K562 (cell line): ENCODE measurements at regions not wholly inside any gene's neighbourhood (a gene's known extent, or its start where the extent isn't known, plus 50 kb on each side); places are given as distances from the start of the nearest gene placed in this dataset.

ENCODE experiments used
- ATAC-seq: fragments of 200-7000 bp; cut with Tn5 transposase; 3 replicates; pipeline ENCODE4 v1.9.1; 2020; ENCODE audit warnings: moderate library complexity
- BruUV-seq: library from RNA; stranded (reverse); fragments of 400-500 nt; replicated peaks from 2 replicates; lab custom pipeline; 2021; lab: Mats Ljungman, UMichigan
- CTCF ChIA-PET: fragments of 300-600 bp; formaldehyde crosslinking; extraction: SDS; loops from one replicate; lab custom pipeline; 2021; ENCODE audit warnings: low intra/inter-chr PET ratio; lab: Yijun Ruan, JAX
- POLR2A ChIA-PET: fragments of 300-600, 350-650 bp; sonication (Branson Sonifier 250); formaldehyde crosslinking; extraction: SDS; loops from one replicate; lab custom pipeline; 2021; ENCODE audit warnings: antibody characterized with exemption, inconsistent platforms; lab: Yijun Ruan, JAX
- DNase-seq, 4 experiments: peaks; one replicate each; pipeline versions ENCODE4 v3.0.0 to v3.0.0-alpha.2; 2011 to 2018; ENCODE audit warnings: low spot score in 3 of 4, mixed read lengths in 3 of 4; ENCODE audit errors: extremely low read depth in 1 of 4
- FAIRE-seq: peaks from 2 replicates; lab custom pipeline; 2011; peaks lifted over from hg19 to GRCh38; lab: Jason Lieb, UNC
- H2AFZ ChIP-seq: 2 replicates; pipeline ENCODE4 v1.6.0; 2011; ENCODE audit warnings: low read depth, low read length, control low read depth, inconsistent platforms
- H3K27ac ChIP-seq: fragments of 200-600 bp; 3 replicates; pipeline ENCODE4 v1.8.0; 2011; ENCODE audit warnings: low read depth, mild to moderate bottlenecking, control low read depth, inconsistent platforms, low read length, moderate library complexity, mixed read lengths; ENCODE audit errors: extremely low read depth
- H3K27me3 ChIP-seq, 2 experiments: fragments of 300-600 bp in 1 of 2; 2 replicates in 1 of 2; 3 replicates in 1 of 2; pipeline versions ENCODE4 v1.6.0 to v1.8.0; 2011; ENCODE audit warnings: inconsistent platforms in 2 of 2, low read length in 2 of 2, mild to moderate bottlenecking in 1 of 2, mixed read lengths in 1 of 2, moderate library complexity in 1 of 2; ENCODE audit not compliant: control insufficient read depth in 2 of 2, insufficient read depth in 2 of 2
- H3K36me3 ChIP-seq: fragments of 300-600 bp; 3 replicates; pipeline ENCODE4 v1.8.0; 2011; ENCODE audit warnings: mild to moderate bottlenecking, low read length, inconsistent platforms; ENCODE audit not compliant: control insufficient read depth, insufficient read depth
- H3K4me1 ChIP-seq, 2 experiments: fragments of 200-600 bp in 1 of 2; replicated peaks in 1 of 2; 2 replicates in 1 of 2; 3 replicates in 1 of 2; pipeline versions ENCODE4 v1.5.1 to v1.8.0; 2011; ENCODE audit warnings: inconsistent platforms in 2 of 2, low read length in 2 of 2, mild to moderate bottlenecking in 1 of 2, mixed read lengths in 1 of 2, moderate library complexity in 1 of 2; ENCODE audit not compliant: control insufficient read depth in 2 of 2, insufficient read depth in 2 of 2
- H3K4me2 ChIP-seq: 2 replicates; pipeline ENCODE4 v1.6.1; 2011; ENCODE audit warnings: low read length, control low read depth, inconsistent platforms, mixed read lengths; ENCODE audit not compliant: insufficient read depth
- H3K4me3 ChIP-seq: fragments of 200-600 bp; sonication (generic), shearing (Covaris generic); 2 replicates; pipeline ENCODE4 v1.5.1; 2016; ENCODE audit warnings: control low read depth, inconsistent platforms
- H3K79me2 ChIP-seq: fragments of 200-600 bp; 3 replicates; pipeline ENCODE4 v1.8.0; 2011; ENCODE audit warnings: low read length, inconsistent platforms; ENCODE audit not compliant: control insufficient read depth, insufficient read depth
- H3K9ac ChIP-seq, 2 experiments: 2 replicates each; pipeline versions ENCODE4 v1.6.0 to v1.6.1; 2011; ENCODE audit warnings: low read depth in 2 of 2, low read length in 2 of 2, control low read depth in 1 of 2, inconsistent platforms in 1 of 2, mild to moderate bottlenecking in 1 of 2, mixed read lengths in 1 of 2; ENCODE audit not compliant: insufficient read depth in 1 of 2
- H3K9me1 ChIP-seq: one replicate; pipeline ENCODE4 v1.6.0; 2011; ENCODE audit warnings: inconsistent platforms, mild to moderate bottlenecking, low read length, moderate library complexity; ENCODE audit not compliant: control insufficient read depth, insufficient read depth
- H3K9me3 ChIP-seq: replicated peaks from 2 replicates; pipeline ENCODE4 v1.5.1; 2011; ENCODE audit warnings: low read depth, low read length, inconsistent platforms; ENCODE audit not compliant: control insufficient read depth, insufficient read depth
- H4K20me1 ChIP-seq: replicated peaks from 2 replicates; pipeline ENCODE4 v1.6.1; 2011; ENCODE audit warnings: low read length, inconsistent platforms, mixed read lengths; ENCODE audit not compliant: control insufficient read depth, insufficient read depth
- ATF1 ChIP-seq, 2 experiments: fragments of 450-650 bp in 1 of 2; IDR thresholded peaks; 2 replicates each; pipeline ENCODE4 v1.6.1; 2016; ENCODE audit warnings: missing compliant biosample characterization in 1 of 2, missing genetic modification characterization in 1 of 2
- CXXC5 ChIP-seq: fragments of 250-450 bp; sonication (Bioruptor Pico); IDR thresholded peaks from 2 replicates; pipeline ENCODE4 v1.8.0; 2022; ENCODE audit warnings: inconsistent platforms, mild to moderate bottlenecking, moderate library complexity
- ESRRB ChIP-seq: fragments of 250-450 bp; sonication (Bioruptor Pico); IDR thresholded peaks from 2 replicates; pipeline ENCODE4 v1.5.0; 2020; ENCODE audit warnings: mild to moderate bottlenecking, moderate library complexity, borderline replicate concordance
- ETV5 ChIP-seq: sonication (generic); formaldehyde crosslinking; IDR thresholded peaks from 2 replicates; pipeline ENCODE4 v1.4.0; 2020; ENCODE audit warnings: low read depth, mild to moderate bottlenecking, missing genetic modification reagents
- GABPB2 ChIP-seq: fragments of 250-450 bp; sonication (Bioruptor Pico); conservative IDR thresholded peaks from 2 replicates; pipeline ENCODE4 v1.5.1; 2021; ENCODE audit warnings: mild to moderate bottlenecking
- HCFC1 ChIP-seq: IDR thresholded peaks from 2 replicates; pipeline ENCODE4 v1.6.1; 2012; ENCODE audit warnings: low read depth, low read length, improper control_type of control experiment
- PHB ChIP-seq: fragments of 250-450 bp; sonication (Bioruptor Pico); IDR thresholded peaks from 2 replicates; pipeline ENCODE4 v1.5.0; 2021
- POLR2A ChIP-seq: fragments of 450-650 bp; conservative IDR thresholded peaks from 2 replicates; pipeline ENCODE4 v1.6.1; 2016
- PRPF4 ChIP-seq: fragments of 200-400 bp; formaldehyde crosslinking; IDR thresholded peaks from one replicate; pipeline ENCODE4 v1.6.1; 2017; ENCODE audit warnings: low read length, low read depth, mild to moderate bottlenecking; ENCODE audit not compliant: insufficient read depth, poor library complexity, severe bottlenecking
- RFX1 ChIP-seq: fragments of 450-650 bp; IDR thresholded peaks from 2 replicates; pipeline ENCODE4 v1.6.1; 2016; ENCODE audit warnings: mild to moderate bottlenecking, moderate library complexity
- TCFL5 ChIP-seq: fragments of 250-450 bp; sonication (Bioruptor Pico); conservative IDR thresholded peaks from 2 replicates; pipeline ENCODE4 v1.6.1; 2021; ENCODE audit warnings: mild to moderate bottlenecking, moderate library complexity, matching md5 sums
- YY1 ChIP-seq, 3 experiments: IDR thresholded peaks; 2 replicates each; pipeline ENCODE4 v1.6.1; 2011; ENCODE audit warnings: low read length in 2 of 3, mild to moderate bottlenecking in 2 of 3, moderate library complexity in 2 of 3, borderline replicate concordance in 1 of 3, control low read depth in 1 of 3, low read depth in 1 of 3; ENCODE audit not compliant: insufficient read depth in 3 of 3, insufficient replicate concordance in 2 of 3, control insufficient read depth in 1 of 3, insufficient read length in 1 of 3; ENCODE audit errors: extremely low read depth in 1 of 3
- ZNF197 ChIP-seq: fragments of 200-800 bp; sonication (Bioruptor generic); IDR thresholded peaks from 2 replicates; pipeline ENCODE4 v1.6.1; 2016; ENCODE audit warnings: low read depth, missing genetic modification characterization, missing compliant biosample characterization
- ZNF75A ChIP-seq: fragments of 450-650 bp; formaldehyde crosslinking; IDR thresholded peaks from 2 replicates; pipeline ENCODE4 v1.4.0; 2020; ENCODE audit warnings: mild to moderate bottlenecking
- WGBS: fragments of 100-300 bp; shearing (Covaris generic); methylation state at CpG from one replicate; pipeline ENCODE4 v1.1.6; 2016; ENCODE audit warnings: low coverage, mixed read lengths; ENCODE audit not compliant: insufficient coverage; ENCODE audit errors: missing lambda C conversion rate; 5-methylcytosine and 5-hydroxymethylcytosine counted together
- in situ Hi-C: fragments of 300-500 bp; cut with MboI; formaldehyde crosslinking; loops from 4 replicates; pipeline ENCODE4 v1.15.0; 2018; ENCODE audit warnings: inconsistent platforms, mixed read lengths
- intact Hi-C: fragments of 100-400 bp; cut with micrococcal nuclease; formaldehyde crosslinking; loops from 2 replicates; pipeline ENCODE4 v1.14.2; 2022
- TF ChIP-seq, protein P1 (sequence below): sonication (generic); formaldehyde crosslinking; IDR thresholded peaks from 2 replicates; pipeline ENCODE4 v1.4.0; 2020; ENCODE audit warnings: mild to moderate bottlenecking, missing genetic modification reagents

DNA sequence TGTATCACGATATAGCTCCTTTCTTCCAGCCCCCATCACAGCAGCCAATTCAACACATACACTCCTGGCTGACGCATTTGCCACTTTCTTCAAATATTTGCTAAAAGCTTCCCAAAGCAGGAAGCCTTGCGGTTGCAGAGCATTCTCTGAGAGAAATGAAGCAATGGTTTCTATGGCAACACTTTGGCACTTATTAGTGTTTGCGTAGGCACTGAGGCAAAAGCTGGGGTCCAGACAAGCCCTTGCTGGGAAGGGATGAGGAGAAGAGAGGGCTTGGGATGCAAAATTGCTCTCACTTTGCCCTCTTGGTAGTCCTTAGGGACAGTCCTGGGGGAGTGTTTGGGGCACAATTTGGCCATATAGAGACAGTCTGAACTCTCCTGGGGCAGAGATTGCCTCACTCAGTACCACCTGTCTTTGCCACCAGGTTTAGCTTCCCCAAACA lies 55.0 kb upstream of the PAK3 start:
- CTCF ChIA-PET, result no interaction called here
- POLR2A ChIA-PET, result no interaction called here
- WGBS, result 7% methylated on average over 4 of the region's 4 CpGs

DNA sequence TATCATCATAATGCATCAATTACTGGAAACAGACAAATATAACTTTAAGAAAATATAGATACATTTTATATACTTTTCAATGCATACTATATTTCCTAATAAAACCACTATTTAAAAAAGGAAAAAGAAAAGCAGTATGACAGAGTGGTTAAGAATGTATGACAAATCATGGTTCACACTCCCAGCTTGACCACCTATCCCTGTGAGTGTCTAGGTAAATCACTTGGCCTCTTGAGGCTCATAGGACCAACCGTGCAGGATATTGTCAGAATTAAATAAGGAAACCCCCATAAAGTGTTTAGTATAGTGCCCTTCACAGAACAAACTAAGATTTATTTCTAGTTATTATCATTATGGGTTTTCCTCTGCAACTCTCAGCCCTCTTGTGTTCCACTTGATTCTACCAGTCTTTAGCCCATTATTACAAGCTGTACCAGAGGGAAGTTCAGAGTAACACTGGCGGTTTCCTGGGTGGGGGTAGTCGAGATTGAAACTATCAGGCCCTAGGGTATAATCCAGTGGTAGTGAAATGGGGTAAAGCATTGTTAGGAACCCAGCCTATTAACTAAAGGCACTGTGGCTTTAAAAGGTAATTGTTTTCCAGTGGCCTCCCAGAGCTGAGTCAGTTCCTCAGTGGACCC lies 55.5 kb upstream of the PAK3 start:
- Histone ChIP-seq H3K4me1 (no peaks in the 10 kb centered on the region), H2AFZ (no peak overlapping the region), H3K4me3 (no peak overlapping the region), H3K4me2 (no peak overlapping the region), H3K27me3 (no peaks in the 10 kb centered on the region), H3K27ac (no peak overlapping the region), H3K79me2 (no peaks in the 10 kb centered on the region), H4K20me1 (no peaks in the 10 kb centered on the region), H3K9me3 (no peaks in the 10 kb centered on the region), H3K9me1 (no peaks in the 10 kb centered on the region), H3K9ac (no peak overlapping the region), H3K36me3 (no peaks in the 10 kb centered on the region)
- no TSS peak for BruUV-seq
- no peak for ATAC-seq
- FAIRE-seq, result no peak
- WGBS, result 0% methylated on average over 3 of the region's 3 CpGs
- ChIA-PET CTCF (no interaction called here), POLR2A (no interaction called here)
- no peak for DNase-seq
- in situ Hi-C loops (no loop called here), intact Hi-C loops (no loop called here)
- TF ChIP-seq, protein P1, sequence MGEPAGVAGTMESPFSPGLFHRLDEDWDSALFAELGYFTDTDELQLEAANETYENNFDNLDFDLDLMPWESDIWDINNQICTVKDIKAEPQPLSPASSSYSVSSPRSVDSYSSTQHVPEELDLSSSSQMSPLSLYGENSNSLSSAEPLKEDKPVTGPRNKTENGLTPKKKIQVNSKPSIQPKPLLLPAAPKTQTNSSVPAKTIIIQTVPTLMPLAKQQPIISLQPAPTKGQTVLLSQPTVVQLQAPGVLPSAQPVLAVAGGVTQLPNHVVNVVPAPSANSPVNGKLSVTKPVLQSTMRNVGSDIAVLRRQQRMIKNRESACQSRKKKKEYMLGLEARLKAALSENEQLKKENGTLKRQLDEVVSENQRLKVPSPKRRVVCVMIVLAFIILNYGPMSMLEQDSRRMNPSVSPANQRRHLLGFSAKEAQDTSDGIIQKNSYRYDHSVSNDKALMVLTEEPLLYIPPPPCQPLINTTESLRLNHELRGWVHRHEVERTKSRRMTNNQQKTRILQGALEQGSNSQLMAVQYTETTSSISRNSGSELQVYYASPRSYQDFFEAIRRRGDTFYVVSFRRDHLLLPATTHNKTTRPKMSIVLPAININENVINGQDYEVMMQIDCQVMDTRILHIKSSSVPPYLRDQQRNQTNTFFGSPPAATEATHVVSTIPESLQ (CRISPR knock-in tag), result no peak
- TF ChIP-seq GABPB2 (CRISPR knock-in tag), result no peak
- TF ChIP-seq HCFC1, result no peak
- TF ChIP-seq ZNF197 (CRISPR knock-in tag), result no peak
- no peak for TF ChIP-seq POLR2A
- TF ChIP-seq CXXC5 (CRISPR knock-in tag), result no peak
- TF ChIP-seq ATF1 (CRISPR knock-in tag; IDR thresholded peaks at IDR 0.05), result no peak
- no peak for TF ChIP-seq ATF1 (tag; IDR thresholded peaks at IDR 0.05)
- no peak for TF ChIP-seq ESRRB (CRISPR knock-in tag)
- no peak for TF ChIP-seq YY1 (IDR thresholded peaks at IDR 0.05; ENCODE audit: borderline replicate concordance in 1 of 3, control insufficient read depth in 1 of 3, extremely low read depth in 1 of 3, insufficient read depth in 3 of 3, insufficient read length in 1 of 3, insufficient replicate concordance in 2 of 3, low read depth in 1 of 3, low read length in 2 of 3)
- TF ChIP-seq PRPF4, result no peak
- no peak for TF ChIP-seq PHB (CRISPR knock-in tag)
- no peak for TF ChIP-seq TCFL5 (CRISPR knock-in tag)
- TF ChIP-seq ETV5 (CRISPR knock-in tag), result no peak

More for the DNA sequence above, 55.0 kb upstream of the PAK3 start:
- BruUV-seq, result no TSS peak
- DNase-seq (no peak), ATAC-seq (no peak), FAIRE-seq (no peak)
- Histone ChIP-seq H3K79me2 (no peaks in the 10 kb centered on the region), H3K4me1 (no peaks in the 10 kb centered on the region), H3K4me2 (no peak overlapping the region), H3K27me3 (no peaks in the 10 kb centered on the region), H3K36me3 (no peaks in the 10 kb centered on the region), H2AFZ (no peak overlapping the region), H4K20me1 (no peaks in the 10 kb centered on the region), H3K4me3 (no peak overlapping the region), H3K9ac (no peak overlapping the region), H3K9me3 (no peaks in the 10 kb centered on the region), H3K9me1 (no peaks in the 10 kb centered on the region), H3K27ac (no peak overlapping the region)
- TF ChIP-seq ZNF75A (CRISPR knock-in tag), result no peak
- TF ChIP-seq RFX1, result peak; percentile 40; the same call in 1 of the 2 replicates
- intact Hi-C loops, result no loop called here
- in situ Hi-C loops, result no loop called here
